Liver (tissue), 8 donors: ENCODE measurements at regions not wholly inside any gene's neighbourhood (a gene's known extent, or its start where the extent isn't known, plus 50 kb on each side); places are given as distances from the start of the nearest gene placed in this dataset.

Experiments
- DNase-seq: peaks from one replicate; pipeline ENCODE4 v3.0.0-alpha.2; 2017; ENCODE audit warnings: low spot score
- H3K27ac ChIP-seq, 2 donors: one replicate each; pipeline ENCODE4 v1.7.0; 2013; ENCODE audit warnings: inconsistent platforms in 2 of 2, low read length in 2 of 2, control low read depth in 1 of 2, low read depth in 1 of 2, mild to moderate bottlenecking in 1 of 2
- H3K27me3 ChIP-seq, 4 donors: one replicate each; pipeline versions ENCODE4 v1.6.1 to v1.7.0; 2013; ENCODE audit warnings: low read length in 3 of 4, inconsistent platforms in 1 of 4, mild to moderate bottlenecking in 1 of 4, moderate library complexity in 1 of 4; ENCODE audit not compliant: control insufficient read depth in 4 of 4, insufficient read depth in 4 of 4
- H3K36me3 ChIP-seq, 4 donors: one replicate each; pipeline versions ENCODE4 v1.6.1 to v1.7.0; 2013; ENCODE audit warnings: low read length in 3 of 4, mild to moderate bottlenecking in 3 of 4, low read depth in 1 of 4, moderate library complexity in 1 of 4; ENCODE audit not compliant: control insufficient read depth in 4 of 4, insufficient read depth in 3 of 4
- H3K4me1 ChIP-seq, 4 donors: one replicate each; pipeline versions ENCODE4 v1.6.1 to v1.7.0; 2013; ENCODE audit warnings: low read length in 3 of 4, mild to moderate bottlenecking in 3 of 4, moderate library complexity in 1 of 4; ENCODE audit not compliant: control insufficient read depth in 4 of 4, insufficient read depth in 4 of 4
- H3K4me3 ChIP-seq, 3 donors: one replicate each; pipeline versions ENCODE4 v1.6.1 to v1.7.0; 2013; ENCODE audit warnings: low read length in 3 of 3, control low read depth in 1 of 3, low read depth in 1 of 3, mild to moderate bottlenecking in 1 of 3
- H3K9ac ChIP-seq, 2 donors: one replicate each; pipeline ENCODE4 v1.7.0; 2013; ENCODE audit warnings: low read length in 2 of 2, mild to moderate bottlenecking in 2 of 2, moderate library complexity in 2 of 2, control low read depth in 1 of 2, low read depth in 1 of 2
- H3K9me3 ChIP-seq, 4 donors: one replicate each; pipeline versions ENCODE4 v1.6.1 to v1.7.0; 2013; ENCODE audit warnings: low read length in 3 of 4; ENCODE audit not compliant: control insufficient read depth in 4 of 4
- CTCF ChIP-seq: fragments of 150-350 bp; IDR thresholded peaks from 2 replicates; pipeline ENCODE4 v1.5.1; 2017; ENCODE audit warnings: improper control_type of control experiment, low read depth, low read length; ENCODE audit not compliant: missing input control
- EGR1 ChIP-seq, 2 donors: IDR thresholded peaks; 2 replicates each; pipeline ENCODE4 v1.6.1; 2016 to 2018; ENCODE audit warnings: antibody characterized with exemption in 2 of 2, low read depth in 2 of 2
- FOXA1 ChIP-seq: IDR thresholded peaks from 2 replicates; pipeline ENCODE4 v1.6.1; 2016; ENCODE audit warnings: antibody characterized with exemption
- GABPA ChIP-seq, 2 donors: IDR thresholded peaks in 1 of 2; conservative IDR thresholded peaks in 1 of 2; 2 replicates each; pipeline ENCODE4 v1.6.1; 2016; ENCODE audit warnings: antibody characterized with exemption in 2 of 2, mild to moderate bottlenecking in 1 of 2, moderate library complexity in 1 of 2
- HNF4A ChIP-seq, 2 donors: conservative IDR thresholded peaks; 2 replicates each; pipeline ENCODE4 v1.6.1; 2016; ENCODE audit warnings: antibody characterized with exemption in 2 of 2, mild to moderate bottlenecking in 2 of 2
- HNF4G ChIP-seq: IDR thresholded peaks from 2 replicates; pipeline ENCODE4 v1.6.1; 2016; ENCODE audit warnings: antibody characterized with exemption
- JUND ChIP-seq, 2 donors: IDR thresholded peaks; 2 replicates each; pipeline ENCODE4 v1.6.1; 2016; ENCODE audit warnings: antibody characterized with exemption in 2 of 2
- MAX ChIP-seq: IDR thresholded peaks from 2 replicates; pipeline ENCODE4 v1.6.1; 2016; ENCODE audit warnings: antibody characterized with exemption
- RAD21 ChIP-seq, 2 donors: IDR thresholded peaks; 2 replicates each; pipeline ENCODE4 v1.6.1; 2016; ENCODE audit warnings: antibody characterized with exemption in 2 of 2, mild to moderate bottlenecking in 2 of 2
- REST ChIP-seq: IDR thresholded peaks from 2 replicates; pipeline ENCODE4 v1.6.1; 2016; ENCODE audit warnings: antibody characterized with exemption, mild to moderate bottlenecking
- SP1 ChIP-seq: IDR thresholded peaks from 2 replicates; pipeline ENCODE4 v1.6.1; 2018; ENCODE audit warnings: antibody characterized with exemption, mild to moderate bottlenecking
- TAF1 ChIP-seq: conservative IDR thresholded peaks from 2 replicates; pipeline ENCODE4 v1.6.1; 2016; ENCODE audit warnings: antibody characterized with exemption, mild to moderate bottlenecking
- YY1 ChIP-seq: IDR thresholded peaks from 2 replicates; pipeline ENCODE4 v1.6.1; 2016; ENCODE audit warnings: antibody characterized with exemption, mild to moderate bottlenecking
- ZBTB33 ChIP-seq: IDR thresholded peaks from 2 replicates; pipeline ENCODE4 v1.6.1; 2016; ENCODE audit warnings: antibody characterized with exemption
- WGBS: extraction: QIAGEN DNeasy Blood & Tissue Kit; methylation state at CpG from one replicate; pipeline ENCODE4 v1.1.7; 2013; 5-methylcytosine and 5-hydroxymethylcytosine counted together
- donor health status: healthy.
- donor health status: healthy.
- donor health status: healthy.
- donor health status: healthy.
- donor health status: healthy.

GRCh38 chr4:95715830-95716229, 124.1 kb upstream of the PDHA2 start:
- Histone ChIP-seq H3K27ac (no peak overlapping the region), H3K36me3 (no peaks in the 10 kb centered on the region), H3K4me1 (no peaks in the 10 kb centered on the region), H3K9ac (no peak overlapping the region), H3K27me3 (no peaks in the 10 kb centered on the region), H3K4me3 (no peak overlapping the region), H3K9me3 (no peaks in the 10 kb centered on the region)
- TF ChIP-seq HNF4A (conservative IDR thresholded peaks at IDR 0.05) (no peak), JUND (IDR thresholded peaks at IDR 0.05) (no peak), SP1 (no peak), ZBTB33 (no peak), RAD21 (IDR thresholded peaks at IDR 0.05) (no peak), GABPA (IDR thresholded peaks at IDR 0.05 in 1 of 2, conservative IDR thresholded peaks at IDR 0.05 in 1 of 2) (no peak), REST (no peak), FOXA1 (no peak), TAF1 (no peak), CTCF (no peak), HNF4G (no peak), EGR1 (IDR thresholded peaks at IDR 0.05; ENCODE audit: low read depth in 2 of 2) (no peak), YY1 (no peak)
- DNase-seq: no peak
- 76% methylated on average over 2 of the region's 2 CpGs for WGBS

- DNase-seq: no peak
- Histone ChIP-seq H3K36me3 (no peaks in the 10 kb centered on the region), H3K4me3 (no peak overlapping the region), H3K27ac (no peak overlapping the region), H3K9me3 (no peaks in the 10 kb centered on the region), H3K27me3 (no peaks in the 10 kb centered on the region), H3K9ac (no peak overlapping the region), H3K4me1 (no peaks in the 10 kb centered on the region)
- WGBS: 95% methylated on average over 1 of the region's 1 CpG
- TF ChIP-seq HNF4A (conservative IDR thresholded peaks at IDR 0.05) (no peak), CTCF (no peak), MAX (no peak), ZBTB33 (no peak)
These were observed 125.3 kb upstream of the PDHA2 start for GRCh38 chr4:95714571-95714970.
